HCT116 (cell line): ENCODE measurements at regions not wholly inside any gene's neighbourhood (a gene's known extent, or its start where the extent isn't known, plus 50 kb on each side); places are given as distances from the start of the nearest gene placed in this dataset.

Experiments
- ATAC-seq: fragments of 200-7000 bp; cut with Tn5 transposase; 2 replicates; pipeline ENCODE4 v1.9.1; 2020; ENCODE audit warnings: mild to moderate bottlenecking, moderate library complexity
- BruUV-seq: library from RNA; stranded (reverse); fragments of 400-500 nt; replicated peaks from 2 replicates; lab custom pipeline; 2021; lab: Mats Ljungman, UMichigan
- CTCF ChIA-PET: fragments of 300-600 bp; sonication (Branson Sonifier 250); formaldehyde crosslinking; loops from one replicate; lab custom pipeline; 2021; ENCODE audit warnings: antibody characterized with exemption; lab: Charles Lee
- POLR2A ChIA-PET: fragments of 300-600, 350-600 bp; sonication (Branson Sonifier 250); formaldehyde crosslinking; loops from one replicate; lab custom pipeline; 2021; ENCODE audit warnings: antibody characterized with exemption; lab: Charles Lee
- RAD21 ChIA-PET, 2 experiments: fragments of 300-600 bp; sonication (Branson Sonifier 250); formaldehyde crosslinking; loops; one replicate each; lab custom pipeline; 2023; ENCODE audit warnings: low total read pairs in 2 of 2; ENCODE audit not compliant: uncharacterized antibody in 2 of 2, unreplicated experiment in 2 of 2, low non-redundant PET in 1 of 2; lab: Charles Lee
- DNase-seq: peaks from one replicate; pipeline ENCODE4 v3.0.0-alpha.2; 2010; ENCODE audit warnings: low read depth, low spot score
- H2AFZ ChIP-seq: fragments of 200-600 bp; shearing (Covaris generic), sonication (generic); 2 replicates; pipeline ENCODE4 v1.6.1; 2017; ENCODE audit warnings: low read depth, mixed run types, mixed read lengths, antibody characterized with exemption, low read length; ENCODE audit not compliant: poor library complexity, severe bottlenecking
- H3K27ac ChIP-seq: 2 replicates; pipeline ENCODE4 v1.5.1; 2012; ENCODE audit warnings: low read depth, low read length
- H3K27me3 ChIP-seq: fragments of 200-600 bp; sonication (generic); 2 replicates; pipeline ENCODE4 v1.6.1; 2016; ENCODE audit warnings: mixed run types, low read length, mixed read lengths; ENCODE audit not compliant: insufficient read depth
- H3K36me3 ChIP-seq, 2 experiments: fragments of 200-500 bp in 1 of 2; fragments of 200-600 bp in 1 of 2; sonication (Bioruptor generic) in 1 of 2; sonication (generic) in 1 of 2; 2 replicates each; pipeline versions ENCODE4 v1.5.1 to v1.6.1; 2014 to 2016; ENCODE audit warnings: low read length in 2 of 2, inconsistent platforms in 1 of 2, mixed read lengths in 1 of 2, mixed run types in 1 of 2; ENCODE audit not compliant: insufficient read depth in 2 of 2, control insufficient read depth in 1 of 2
- H3K4me1 ChIP-seq, 2 experiments: fragments of 200-600 bp in 1 of 2; sonication (generic) in 1 of 2; 2 replicates each; pipeline versions ENCODE4 v1.5.1 to v1.6.1; 2012 to 2017; ENCODE audit warnings: low read length in 2 of 2, inconsistent platforms in 1 of 2, mild to moderate bottlenecking in 1 of 2, mixed read lengths in 1 of 2, mixed run types in 1 of 2, moderate library complexity in 1 of 2; ENCODE audit not compliant: insufficient read depth in 2 of 2, control insufficient read depth in 1 of 2
- H3K4me2 ChIP-seq: fragments of 200-600 bp; sonication (generic); 2 replicates; pipeline ENCODE4 v1.6.1; 2017; ENCODE audit warnings: mixed run types, low read length, mixed read lengths
- H3K4me3 ChIP-seq, 2 experiments: fragments of 200-600 bp in 1 of 2; sonication (generic) in 1 of 2; replicated peaks in 1 of 2; 2 replicates each; pipeline ENCODE4 v1.5.1; 2011 to 2016; ENCODE audit warnings: low read length in 2 of 2, control low read depth in 1 of 2, low read depth in 1 of 2, mild to moderate bottlenecking in 1 of 2, mixed read lengths in 1 of 2, mixed run types in 1 of 2
- H3K79me2 ChIP-seq: fragments of 200-600 bp; sonication (generic); 2 replicates; pipeline ENCODE4 v1.6.1; 2017; ENCODE audit warnings: mild to moderate bottlenecking, mixed run types, low read length, moderate library complexity, mixed read lengths; ENCODE audit not compliant: insufficient read depth
- H3K9ac ChIP-seq: fragments of 200-600 bp; sonication (generic); 2 replicates; pipeline ENCODE4 v1.6.1; 2016; ENCODE audit warnings: low read length, mixed read lengths
- H3K9me2 ChIP-seq: fragments of 200-600 bp; sonication (generic), shearing (Covaris generic); 2 replicates; pipeline ENCODE4 v1.6.1; 2017; ENCODE audit warnings: mixed run types, mild to moderate bottlenecking, moderate library complexity; ENCODE audit not compliant: insufficient read depth
- H3K9me3 ChIP-seq, 2 experiments: fragments of 200-500 bp in 1 of 2; fragments of 200-600 bp in 1 of 2; sonication (Bioruptor generic) in 1 of 2; sonication (generic) in 1 of 2; 2 replicates each; pipeline ENCODE4 v1.6.1; 2014 to 2017; ENCODE audit warnings: low read length in 2 of 2, mixed read lengths in 2 of 2, inconsistent platforms in 1 of 2, low read depth in 1 of 2, mild to moderate bottlenecking in 1 of 2, mixed run types in 1 of 2, moderate library complexity in 1 of 2; ENCODE audit not compliant: control insufficient read depth in 1 of 2, insufficient read depth in 1 of 2
- H4K20me1 ChIP-seq: fragments of 200-600 bp; sonication (generic), shearing (Covaris generic); 2 replicates; pipeline ENCODE4 v1.6.1; 2017; ENCODE audit warnings: mixed run types, mild to moderate bottlenecking, moderate library complexity; ENCODE audit not compliant: insufficient read depth
- JUND ChIP-seq: IDR thresholded peaks from 2 replicates; pipeline ENCODE4 v1.6.1; 2012
- POLR2A ChIP-seq: IDR thresholded peaks from 2 replicates; pipeline ENCODE4 v1.7.0; 2011; ENCODE audit warnings: borderline replicate concordance; ENCODE audit not compliant: insufficient read depth, insufficient read length; ENCODE audit errors: extremely low read depth
- POLR2AphosphoS5 ChIP-seq: IDR thresholded peaks from 2 replicates; pipeline ENCODE4 v1.6.1; 2011; ENCODE audit warnings: mild to moderate bottlenecking, low read depth, low read length, moderate library complexity
- SIN3A ChIP-seq: IDR thresholded peaks from 2 replicates; pipeline ENCODE4 v1.6.1; 2012; ENCODE audit warnings: low read depth
- SP1 ChIP-seq: IDR thresholded peaks from 2 replicates; pipeline ENCODE4 v1.6.1; 2012; ENCODE audit warnings: low read depth
- TCF7L2 ChIP-seq: IDR thresholded peaks from 2 replicates; pipeline ENCODE4 v1.7.0; 2011; ENCODE audit warnings: borderline replicate concordance, inconsistent platforms; ENCODE audit not compliant: insufficient read depth, insufficient read length; ENCODE audit errors: extremely low read depth
- intact Hi-C: fragments of 100-400 bp; cut with micrococcal nuclease; formaldehyde crosslinking; loops from 2 replicates; pipeline ENCODE4 v1.10.0; 2022
- TF ChIP-seq, protein P1 (sequence below), 3 experiments: fragments of 200-600 bp in 1 of 3; sonication (generic) in 1 of 3; IDR thresholded peaks in 2 of 3; conservative IDR thresholded peaks in 1 of 3; 2 replicates each; pipeline ENCODE4 v1.5.1; 2012 to 2017; ENCODE audit warnings: low read depth in 2 of 3, low read length in 2 of 3, antibody characterized with exemption in 1 of 3, borderline replicate concordance in 1 of 3, control low read depth in 1 of 3, mild to moderate bottlenecking in 1 of 3, mixed read lengths in 1 of 3, mixed run types in 1 of 3, moderate library complexity in 1 of 3; ENCODE audit not compliant: insufficient read depth in 1 of 3
- TF ChIP-seq, protein P2 (sequence below): IDR thresholded peaks from 2 replicates; pipeline ENCODE4 v1.6.1; 2012; ENCODE audit warnings: low read depth

DNA sequence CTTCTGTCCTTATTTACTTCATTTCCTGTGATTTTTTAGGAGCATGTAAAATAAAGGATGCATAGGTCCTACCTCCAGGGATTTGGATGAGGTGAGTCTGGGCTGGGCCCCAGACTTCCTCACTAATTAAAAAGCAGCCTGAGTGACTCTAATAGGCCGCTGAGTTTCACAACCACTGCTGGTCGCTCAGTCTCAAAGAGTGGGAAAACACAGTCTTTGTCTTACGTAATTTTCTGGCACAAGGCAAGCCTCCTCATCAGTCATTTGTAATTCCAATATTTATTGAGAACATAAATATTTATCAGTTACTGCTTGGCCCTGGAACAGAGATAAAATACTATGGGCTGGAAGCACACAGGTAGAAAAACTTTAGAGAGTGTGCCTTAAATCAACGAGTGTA is 195.4 kb upstream of the RUNX1 start:
- no peak overlapping the region for H3K4me2 ChIP-seq
- H3K36me3 ChIP-seq = no peaks in the 10 kb centered on the region
- no peaks in the 10 kb centered on the region for H3K27me3 ChIP-seq
- H3K9me2 ChIP-seq = no peaks in the 10 kb centered on the region
- ChIA-PET CTCF (no interaction called here), POLR2A (no interaction called here), RAD21 (no interaction called here)
- no peak overlapping the region for H2AFZ ChIP-seq
- no peak overlapping the region for H3K4me3 ChIP-seq
- TF ChIP-seq SIN3A (no peak), POLR2A (no peak), TCF7L2 (no peak), POLR2AphosphoS5 (no peak), SP1 (no peak), JUND (no peak)
- TF ChIP-seq, protein P1, sequence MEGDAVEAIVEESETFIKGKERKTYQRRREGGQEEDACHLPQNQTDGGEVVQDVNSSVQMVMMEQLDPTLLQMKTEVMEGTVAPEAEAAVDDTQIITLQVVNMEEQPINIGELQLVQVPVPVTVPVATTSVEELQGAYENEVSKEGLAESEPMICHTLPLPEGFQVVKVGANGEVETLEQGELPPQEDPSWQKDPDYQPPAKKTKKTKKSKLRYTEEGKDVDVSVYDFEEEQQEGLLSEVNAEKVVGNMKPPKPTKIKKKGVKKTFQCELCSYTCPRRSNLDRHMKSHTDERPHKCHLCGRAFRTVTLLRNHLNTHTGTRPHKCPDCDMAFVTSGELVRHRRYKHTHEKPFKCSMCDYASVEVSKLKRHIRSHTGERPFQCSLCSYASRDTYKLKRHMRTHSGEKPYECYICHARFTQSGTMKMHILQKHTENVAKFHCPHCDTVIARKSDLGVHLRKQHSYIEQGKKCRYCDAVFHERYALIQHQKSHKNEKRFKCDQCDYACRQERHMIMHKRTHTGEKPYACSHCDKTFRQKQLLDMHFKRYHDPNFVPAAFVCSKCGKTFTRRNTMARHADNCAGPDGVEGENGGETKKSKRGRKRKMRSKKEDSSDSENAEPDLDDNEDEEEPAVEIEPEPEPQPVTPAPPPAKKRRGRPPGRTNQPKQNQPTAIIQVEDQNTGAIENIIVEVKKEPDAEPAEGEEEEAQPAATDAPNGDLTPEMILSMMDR (IDR thresholded peaks at IDR 0.05 in 2 of 3, conservative IDR thresholded peaks at IDR 0.05 in 1 of 3; ENCODE audit: borderline replicate concordance in 1 of 3, insufficient read depth in 1 of 3, low read depth in 2 of 3, low read length in 2 of 3) = no peak
- TF ChIP-seq, protein P2, sequence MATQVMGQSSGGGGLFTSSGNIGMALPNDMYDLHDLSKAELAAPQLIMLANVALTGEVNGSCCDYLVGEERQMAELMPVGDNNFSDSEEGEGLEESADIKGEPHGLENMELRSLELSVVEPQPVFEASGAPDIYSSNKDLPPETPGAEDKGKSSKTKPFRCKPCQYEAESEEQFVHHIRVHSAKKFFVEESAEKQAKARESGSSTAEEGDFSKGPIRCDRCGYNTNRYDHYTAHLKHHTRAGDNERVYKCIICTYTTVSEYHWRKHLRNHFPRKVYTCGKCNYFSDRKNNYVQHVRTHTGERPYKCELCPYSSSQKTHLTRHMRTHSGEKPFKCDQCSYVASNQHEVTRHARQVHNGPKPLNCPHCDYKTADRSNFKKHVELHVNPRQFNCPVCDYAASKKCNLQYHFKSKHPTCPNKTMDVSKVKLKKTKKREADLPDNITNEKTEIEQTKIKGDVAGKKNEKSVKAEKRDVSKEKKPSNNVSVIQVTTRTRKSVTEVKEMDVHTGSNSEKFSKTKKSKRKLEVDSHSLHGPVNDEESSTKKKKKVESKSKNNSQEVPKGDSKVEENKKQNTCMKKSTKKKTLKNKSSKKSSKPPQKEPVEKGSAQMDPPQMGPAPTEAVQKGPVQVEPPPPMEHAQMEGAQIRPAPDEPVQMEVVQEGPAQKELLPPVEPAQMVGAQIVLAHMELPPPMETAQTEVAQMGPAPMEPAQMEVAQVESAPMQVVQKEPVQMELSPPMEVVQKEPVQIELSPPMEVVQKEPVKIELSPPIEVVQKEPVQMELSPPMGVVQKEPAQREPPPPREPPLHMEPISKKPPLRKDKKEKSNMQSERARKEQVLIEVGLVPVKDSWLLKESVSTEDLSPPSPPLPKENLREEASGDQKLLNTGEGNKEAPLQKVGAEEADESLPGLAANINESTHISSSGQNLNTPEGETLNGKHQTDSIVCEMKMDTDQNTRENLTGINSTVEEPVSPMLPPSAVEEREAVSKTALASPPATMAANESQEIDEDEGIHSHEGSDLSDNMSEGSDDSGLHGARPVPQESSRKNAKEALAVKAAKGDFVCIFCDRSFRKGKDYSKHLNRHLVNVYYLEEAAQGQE = no peak
- DNase-seq (no peak), ATAC-seq (no peak)
- intact Hi-C loops = no loop called here
- BruUV-seq = no TSS peak
- H3K79me2 ChIP-seq = no peaks in the 10 kb centered on the region
- H3K9me3 ChIP-seq = no peaks in the 10 kb centered on the region
- H4K20me1 ChIP-seq = no peaks in the 10 kb centered on the region
- no peak overlapping the region for H3K9ac ChIP-seq
- peaks cover 1% of the 10 kb centered on the region in 2 experiments; a peak in 2 of 4 replicates for H3K4me1 ChIP-seq
- no peak overlapping the region for H3K27ac ChIP-seq
